ENCODE measurements at regions not wholly inside any gene's neighbourhood (a gene's known extent, or its start where the extent isn't known, plus 50 kb on each side); places are given as distances from the start of the nearest gene placed in this dataset.

DNA sequence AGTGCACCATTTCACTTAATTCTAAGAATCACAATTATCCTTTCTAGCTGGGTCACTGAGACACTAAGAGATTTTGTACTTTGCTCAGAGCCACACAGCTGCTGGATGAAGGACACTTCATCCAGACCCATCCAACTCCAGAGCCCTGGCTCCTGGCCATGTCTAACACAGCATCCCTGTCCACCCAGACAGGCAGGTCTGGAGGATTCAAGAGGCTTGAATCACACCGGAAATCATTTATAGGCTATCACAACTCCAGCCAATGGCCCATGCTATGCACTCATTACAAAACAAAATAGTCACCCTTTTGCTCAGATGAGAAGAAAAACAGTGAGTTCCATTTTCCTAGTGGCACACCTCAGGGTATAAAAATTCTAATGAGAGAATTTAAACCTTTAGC lies 198.2 kb upstream of the LMCD1 start:
- no peak for DNase-seq (ENCODE audit: low spot score)
- CTCF ChIA-PET (ENCODE audit: unreplicated experiment) = no interaction called here
- POLR2A ChIA-PET = no interaction called here
- Histone ChIP-seq H3K79me2 (ENCODE audit: insufficient read depth, low read depth, low read length) (no peaks in the 10 kb centered on the region), H3K9me2 (ENCODE audit: insufficient read depth, low read length) (no peaks in the 10 kb centered on the region), H3K36me3 (ENCODE audit: insufficient read depth, low read length) (no peaks in the 10 kb centered on the region), H4K20me1 (ENCODE audit: insufficient read depth, low read length) (no peaks in the 10 kb centered on the region), H3K4me1 (ENCODE audit: insufficient read depth, low read length, poor library complexity, severe bottlenecking) (no peaks in the 10 kb centered on the region), H2AFZ (ENCODE audit: low read length) (no peak overlapping the region), H3K27ac (ENCODE audit: low read depth, low read length, poor library complexity, severe bottlenecking) (no peak overlapping the region), H3K4me3 (ENCODE audit: low read depth, low read length, poor library complexity, severe bottlenecking) (no peak overlapping the region), H3K9me3 (ENCODE audit: low read length) (no peaks in the 10 kb centered on the region), H3K4me2 (ENCODE audit: low read length) (no peak overlapping the region)
- BruUV-seq (replicated peaks) = no TSS peak
- no peak for TF ChIP-seq EZH2phosphoT487 (IDR thresholded peaks at IDR 0.05; ENCODE audit: borderline replicate concordance, low read depth, low read length)
- TF ChIP-seq, protein P1, sequence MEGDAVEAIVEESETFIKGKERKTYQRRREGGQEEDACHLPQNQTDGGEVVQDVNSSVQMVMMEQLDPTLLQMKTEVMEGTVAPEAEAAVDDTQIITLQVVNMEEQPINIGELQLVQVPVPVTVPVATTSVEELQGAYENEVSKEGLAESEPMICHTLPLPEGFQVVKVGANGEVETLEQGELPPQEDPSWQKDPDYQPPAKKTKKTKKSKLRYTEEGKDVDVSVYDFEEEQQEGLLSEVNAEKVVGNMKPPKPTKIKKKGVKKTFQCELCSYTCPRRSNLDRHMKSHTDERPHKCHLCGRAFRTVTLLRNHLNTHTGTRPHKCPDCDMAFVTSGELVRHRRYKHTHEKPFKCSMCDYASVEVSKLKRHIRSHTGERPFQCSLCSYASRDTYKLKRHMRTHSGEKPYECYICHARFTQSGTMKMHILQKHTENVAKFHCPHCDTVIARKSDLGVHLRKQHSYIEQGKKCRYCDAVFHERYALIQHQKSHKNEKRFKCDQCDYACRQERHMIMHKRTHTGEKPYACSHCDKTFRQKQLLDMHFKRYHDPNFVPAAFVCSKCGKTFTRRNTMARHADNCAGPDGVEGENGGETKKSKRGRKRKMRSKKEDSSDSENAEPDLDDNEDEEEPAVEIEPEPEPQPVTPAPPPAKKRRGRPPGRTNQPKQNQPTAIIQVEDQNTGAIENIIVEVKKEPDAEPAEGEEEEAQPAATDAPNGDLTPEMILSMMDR (conservative IDR thresholded peaks at IDR 0.05; ENCODE audit: low read length) = no peak
- intact Hi-C loops (cut with micrococcal nuclease; ENCODE audit: unreplicated experiment) = no loop called here

DNA sequence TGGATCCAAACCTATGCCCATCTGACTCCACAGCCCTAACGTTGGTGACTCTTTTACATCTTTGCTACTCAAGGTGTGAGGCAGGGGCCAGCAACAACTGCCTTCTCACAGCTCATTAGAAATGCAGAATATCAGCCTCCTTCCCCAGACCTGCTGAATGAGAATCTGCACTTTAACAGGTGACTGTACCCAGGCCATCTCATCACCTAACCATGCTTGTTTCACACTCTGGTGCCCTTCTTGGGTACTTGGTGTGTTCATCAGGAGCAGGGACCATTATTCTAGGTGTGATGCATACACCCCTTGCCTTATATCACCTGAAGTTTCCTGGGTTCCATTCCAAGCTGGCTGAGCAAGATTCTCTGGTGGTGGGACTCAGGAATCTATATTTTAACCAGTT lies 196.3 kb upstream of the LMCD1 start:
- Histone ChIP-seq H3K4me1 (ENCODE audit: insufficient read depth, low read length, poor library complexity, severe bottlenecking) (no peaks in the 10 kb centered on the region), H2AFZ (ENCODE audit: low read length) (no peak overlapping the region), H4K20me1 (ENCODE audit: insufficient read depth, low read length) (no peaks in the 10 kb centered on the region), H3K4me2 (ENCODE audit: low read length) (no peak overlapping the region), H3K36me3 (ENCODE audit: insufficient read depth, low read length) (no peaks in the 10 kb centered on the region), H3K9me3 (ENCODE audit: low read length) (no peaks in the 10 kb centered on the region), H3K27ac (ENCODE audit: low read depth, low read length, poor library complexity, severe bottlenecking) (no peak overlapping the region), H3K79me2 (ENCODE audit: insufficient read depth, low read depth, low read length) (no peaks in the 10 kb centered on the region), H3K9me2 (ENCODE audit: insufficient read depth, low read length) (no peaks in the 10 kb centered on the region), H3K4me3 (ENCODE audit: low read depth, low read length, poor library complexity, severe bottlenecking) (no peak overlapping the region)
- DNase-seq (ENCODE audit: low spot score) = no peak
- no TSS peak for BruUV-seq (replicated peaks)
- ChIA-PET POLR2A (no interaction called here), CTCF (ENCODE audit: unreplicated experiment) (no interaction called here)
- TF ChIP-seq EZH2phosphoT487 (IDR thresholded peaks at IDR 0.05; ENCODE audit: borderline replicate concordance, low read depth, low read length) = no peak
- TF ChIP-seq, protein P1 (conservative IDR thresholded peaks at IDR 0.05; ENCODE audit: low read length) = no peak
- intact Hi-C loops (cut with micrococcal nuclease; ENCODE audit: unreplicated experiment) = no loop called here

DNA sequence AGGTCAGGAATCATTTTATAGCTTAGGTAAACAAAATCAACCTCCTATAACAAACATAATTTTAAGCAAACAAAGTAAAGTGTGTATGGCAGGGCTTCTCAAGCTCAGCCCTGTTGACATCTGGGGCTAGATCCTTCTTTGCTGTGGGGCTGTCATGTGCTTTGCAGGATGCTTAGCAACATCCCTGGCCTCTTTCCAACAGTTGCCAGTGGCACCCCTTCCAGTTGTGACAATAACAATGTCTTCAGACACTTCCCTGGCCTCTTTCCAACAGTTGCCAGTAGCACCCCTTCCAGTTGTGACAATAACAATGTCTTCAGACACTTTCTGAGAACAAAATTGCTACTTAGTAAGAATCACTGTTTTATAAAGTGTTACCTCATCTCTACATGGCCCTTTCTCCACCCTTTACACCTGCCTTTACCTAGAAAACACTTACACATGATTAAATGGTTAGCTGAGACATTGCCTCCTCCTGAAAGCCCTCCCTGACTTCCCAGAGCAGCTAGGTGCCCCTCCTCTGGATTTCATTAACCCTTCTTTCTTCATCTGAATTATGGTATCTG lies 194.0 kb upstream of the LMCD1 start:
- BruUV-seq (replicated peaks) = no TSS peak
- Histone ChIP-seq H3K4me2 (ENCODE audit: low read length) (no peak overlapping the region), H4K20me1 (ENCODE audit: insufficient read depth, low read length) (no peaks in the 10 kb centered on the region), H3K79me2 (ENCODE audit: insufficient read depth, low read depth, low read length) (no peaks in the 10 kb centered on the region), H3K4me1 (ENCODE audit: insufficient read depth, low read length, poor library complexity, severe bottlenecking) (no peaks in the 10 kb centered on the region), H3K4me3 (ENCODE audit: low read depth, low read length, poor library complexity, severe bottlenecking) (no peak overlapping the region), H3K36me3 (ENCODE audit: insufficient read depth, low read length) (no peaks in the 10 kb centered on the region), H2AFZ (ENCODE audit: low read length) (no peak overlapping the region), H3K27ac (ENCODE audit: low read depth, low read length, poor library complexity, severe bottlenecking) (no peak overlapping the region), H3K9me3 (ENCODE audit: low read length) (no peaks in the 10 kb centered on the region), H3K9me2 (ENCODE audit: insufficient read depth, low read length) (no peaks in the 10 kb centered on the region)
- intact Hi-C loops (cut with micrococcal nuclease; ENCODE audit: unreplicated experiment) = no loop called here
- POLR2A ChIA-PET = no interaction called here
- no peak for TF ChIP-seq EZH2phosphoT487 (IDR thresholded peaks at IDR 0.05; ENCODE audit: borderline replicate concordance, low read depth, low read length)
- no peak for DNase-seq (ENCODE audit: low spot score)
- CTCF ChIA-PET (ENCODE audit: unreplicated experiment) = no interaction called here

Measured in OCI-LY7 (cell line).